Tibial nerve (tissue), 4 donors: ENCODE measurements at regions not wholly inside any gene's neighbourhood (a gene's known extent, or its start where the extent isn't known, plus 50 kb on each side); places are given as distances from the start of the nearest gene placed in this dataset.
"Not testable (repeated sequence)": the region's sequence is repeated elsewhere in the genome, so short reads cannot be mapped to it uniquely, and the experiment has no call there.

ENCODE experiments used
- DNase-seq, 2 donors: peaks; one replicate each; pipeline ENCODE4 v3.0.0-alpha.2; 2019; ENCODE audit warnings: low spot score in 2 of 2
- H3K27ac ChIP-seq, 4 donors: fragments of 200-600 bp; sonication (generic) in 3 of 4; one replicate each; pipeline ENCODE4 v1.5.1; 2017 to 2019; ENCODE audit warnings: mild to moderate bottlenecking in 1 of 4
- H3K27me3 ChIP-seq, 2 donors: fragments of 200-600 bp; sonication (generic) in 1 of 2; one replicate each; pipeline versions ENCODE4 v1.5.1 to v1.6.0; 2017 to 2019
- H3K36me3 ChIP-seq, 3 donors: fragments of 200-600 bp; sonication (generic); one replicate each; pipeline ENCODE4 v1.5.1; 2018 to 2019
- H3K4me1 ChIP-seq, 4 donors: fragments of 200-600 bp; sonication (generic) in 3 of 4; one replicate each; pipeline ENCODE4 v1.5.1; 2017 to 2019
- H3K4me3 ChIP-seq, 4 donors: fragments of 200-600 bp; sonication (generic) in 3 of 4; one replicate each; pipeline ENCODE4 v1.5.1; 2017 to 2019; ENCODE audit warnings: mild to moderate bottlenecking in 1 of 4, moderate library complexity in 1 of 4
- H3K9me3 ChIP-seq, 4 donors: fragments of 200-600 bp; sonication (generic) in 3 of 4; one replicate each; pipeline ENCODE4 v1.5.1; 2017 to 2019
- EP300 ChIP-seq, 2 donors: sonication (generic); formaldehyde crosslinking; IDR thresholded peaks; one replicate each; pipeline ENCODE4 v1.6.1; 2017; ENCODE audit warnings: antibody characterized with exemption in 2 of 2, mild to moderate bottlenecking in 1 of 2
- POLR2A ChIP-seq, 2 donors: fragments of 450-650 bp; IDR thresholded peaks; one replicate each; pipeline ENCODE4 v1.6.1; 2017; ENCODE audit warnings: antibody characterized with exemption in 2 of 2, mild to moderate bottlenecking in 2 of 2, moderate library complexity in 2 of 2
- WGBS, 2 donors: methylation state at CpG; one replicate each; pipeline ENCODE4 v1.1.5; 2018; 5-methylcytosine and 5-hydroxymethylcytosine counted together
- TF ChIP-seq, protein P1 (sequence below), 5 experiments: fragments of 200-600 bp in 3 of 5; fragments of 450-650 bp in 2 of 5; sonication (generic) in 3 of 5; IDR thresholded peaks; one replicate each; pipeline ENCODE4 v1.5.1; 2016 to 2019; ENCODE audit warnings: antibody characterized with exemption in 5 of 5, mild to moderate bottlenecking in 3 of 5, moderate library complexity in 2 of 5

DNA sequence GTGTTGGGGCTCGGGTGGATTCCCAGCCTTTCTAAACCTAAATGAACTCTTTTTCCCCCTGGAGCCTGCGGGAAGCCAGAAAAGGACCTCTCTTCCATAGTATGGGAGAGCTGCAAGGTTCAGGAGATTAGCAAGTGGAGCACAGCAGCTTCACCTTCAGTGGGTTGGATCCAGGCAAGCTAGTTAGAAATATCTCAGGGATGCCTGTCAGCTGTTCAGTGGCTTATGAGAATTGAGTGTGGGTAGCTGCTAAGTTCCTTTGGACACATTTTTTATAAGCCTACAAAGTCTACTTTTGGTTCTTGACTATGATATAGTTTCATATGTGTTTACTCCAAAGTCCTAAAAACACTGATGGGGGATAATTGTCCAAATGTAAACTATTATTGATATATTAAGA lies 642.1 kb downstream of the EPM2A start:
- H3K27me3 ChIP-seq, result no peaks in the 10 kb centered on the region
- no peaks in the 10 kb centered on the region for H3K4me1 ChIP-seq
- 84 to 96% methylated on average over 2 of the region's 2 CpGs for WGBS, 2 donors
- TF ChIP-seq POLR2A (IDR thresholded peaks at IDR 0.05) (no peak), EP300 (IDR thresholded peaks at IDR 0.05) (no peak)
- TF ChIP-seq, protein P1, sequence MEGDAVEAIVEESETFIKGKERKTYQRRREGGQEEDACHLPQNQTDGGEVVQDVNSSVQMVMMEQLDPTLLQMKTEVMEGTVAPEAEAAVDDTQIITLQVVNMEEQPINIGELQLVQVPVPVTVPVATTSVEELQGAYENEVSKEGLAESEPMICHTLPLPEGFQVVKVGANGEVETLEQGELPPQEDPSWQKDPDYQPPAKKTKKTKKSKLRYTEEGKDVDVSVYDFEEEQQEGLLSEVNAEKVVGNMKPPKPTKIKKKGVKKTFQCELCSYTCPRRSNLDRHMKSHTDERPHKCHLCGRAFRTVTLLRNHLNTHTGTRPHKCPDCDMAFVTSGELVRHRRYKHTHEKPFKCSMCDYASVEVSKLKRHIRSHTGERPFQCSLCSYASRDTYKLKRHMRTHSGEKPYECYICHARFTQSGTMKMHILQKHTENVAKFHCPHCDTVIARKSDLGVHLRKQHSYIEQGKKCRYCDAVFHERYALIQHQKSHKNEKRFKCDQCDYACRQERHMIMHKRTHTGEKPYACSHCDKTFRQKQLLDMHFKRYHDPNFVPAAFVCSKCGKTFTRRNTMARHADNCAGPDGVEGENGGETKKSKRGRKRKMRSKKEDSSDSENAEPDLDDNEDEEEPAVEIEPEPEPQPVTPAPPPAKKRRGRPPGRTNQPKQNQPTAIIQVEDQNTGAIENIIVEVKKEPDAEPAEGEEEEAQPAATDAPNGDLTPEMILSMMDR (IDR thresholded peaks at IDR 0.05), result no peak
- H3K27ac ChIP-seq, result no peak overlapping the region
- no peak overlapping the region for H3K4me3 ChIP-seq
- DNase-seq, result no peak
- H3K9me3 ChIP-seq, result peaks cover 0 to 17% (median 2%) of the 10 kb centered on the region in 4 donors
- no peaks in the 10 kb centered on the region for H3K36me3 ChIP-seq

DNA sequence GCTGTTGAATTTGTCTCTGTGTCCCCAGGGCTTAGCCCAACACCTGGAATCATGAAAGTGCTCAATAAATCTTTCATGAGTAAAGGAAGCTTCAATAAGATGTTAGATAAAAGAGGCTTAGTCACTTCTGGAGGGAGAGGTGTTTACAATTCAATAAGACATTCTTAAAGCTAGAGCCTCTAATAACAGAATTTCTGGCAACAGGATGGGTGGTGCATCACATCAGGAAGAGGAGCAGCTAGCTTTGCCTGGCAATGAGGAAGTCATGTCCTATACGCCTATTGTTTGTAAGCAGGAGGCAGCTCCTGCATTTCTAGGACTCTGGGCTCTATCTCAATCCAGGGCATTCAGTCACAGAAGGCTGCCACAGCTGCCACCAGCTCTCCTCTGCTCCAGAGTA lies 638.5 kb downstream of the EPM2A start:
- no peaks in the 10 kb centered on the region for H3K36me3 ChIP-seq
- 58% methylated on average over 1 of the region's 1 CpG for WGBS, 2 donors
- no peak overlapping the region for H3K27ac ChIP-seq
- TF ChIP-seq EP300 (IDR thresholded peaks at IDR 0.05) (no peak), POLR2A (IDR thresholded peaks at IDR 0.05) (no peak)
- TF ChIP-seq, protein P1 (IDR thresholded peaks at IDR 0.05), result no peak
- H3K9me3 ChIP-seq, result peaks cover 0 to 30% (median 3%) of the 10 kb centered on the region in 4 donors
- no peak overlapping the region for H3K4me3 ChIP-seq
- no peak for DNase-seq
- no peaks in the 10 kb centered on the region for H3K27me3 ChIP-seq
- no peaks in the 10 kb centered on the region for H3K4me1 ChIP-seq

DNA sequence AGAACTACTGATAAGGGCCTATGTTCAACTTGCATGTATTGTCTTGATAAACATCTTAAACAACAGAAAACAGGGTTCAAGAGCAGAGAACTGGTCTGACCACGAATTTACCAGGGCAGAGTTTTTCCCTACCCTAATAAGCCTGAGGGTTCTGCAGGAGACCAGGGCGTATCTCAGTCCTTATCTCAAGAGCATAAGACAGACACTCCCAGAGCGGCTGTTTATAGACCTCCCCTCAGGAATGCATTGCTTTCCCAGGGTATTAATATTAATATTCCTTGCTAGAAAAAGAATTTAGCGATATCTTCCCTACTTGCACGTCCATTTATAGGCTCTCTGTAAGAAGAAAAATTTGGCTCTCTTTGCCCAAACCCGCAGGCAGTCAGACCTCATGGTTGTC lies 637.2 kb downstream of the EPM2A start:
- not testable (repeated sequence) for H3K27ac ChIP-seq, H3K4me1 ChIP-seq, H3K4me3 ChIP-seq, H3K36me3 ChIP-seq, DNase-seq, H3K27me3 ChIP-seq
- WGBS, 2 donors, result 82 to 84% methylated on average over 6 of the region's 6 CpGs
- H3K9me3 ChIP-seq, result peaks cover 0 to 30% (median 3%) of the 10 kb centered on the region in 4 donors

DNA sequence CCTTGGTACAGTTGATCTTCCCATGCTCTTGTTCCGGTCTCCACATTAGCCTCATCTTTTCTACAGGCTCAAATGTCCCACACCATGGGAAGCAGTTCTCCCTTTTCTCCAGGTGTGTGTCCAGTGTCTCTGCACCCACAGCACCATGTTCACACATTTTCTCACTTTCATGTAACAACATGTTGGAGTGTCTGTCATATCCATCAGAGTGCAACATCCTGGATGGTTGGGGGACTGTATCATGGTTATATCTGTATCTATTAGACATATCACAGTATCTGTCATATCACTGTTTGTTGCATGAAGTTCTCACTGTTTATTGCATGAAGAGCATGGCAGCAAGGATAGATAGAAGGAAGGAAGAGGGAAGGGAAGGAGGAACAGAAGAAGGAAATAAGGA lies 635.6 kb downstream of the EPM2A start:
- no peak overlapping the region for H3K27ac ChIP-seq
- TF ChIP-seq POLR2A (IDR thresholded peaks at IDR 0.05) (no peak), EP300 (IDR thresholded peaks at IDR 0.05) (no peak)
- TF ChIP-seq, protein P1 (IDR thresholded peaks at IDR 0.05), result no peak
- H3K4me1 ChIP-seq, result no peaks in the 10 kb centered on the region
- H3K36me3 ChIP-seq, result no peaks in the 10 kb centered on the region
- WGBS, 2 donors, result 89 to 100% methylated on average over 1 of the region's 1 CpG
- no peaks in the 10 kb centered on the region for H3K27me3 ChIP-seq
- no peak for DNase-seq
- no peak overlapping the region for H3K4me3 ChIP-seq
- H3K9me3 ChIP-seq, result peaks cover 0 to 30% (median 3%) of the 10 kb centered on the region in 4 donors

DNA sequence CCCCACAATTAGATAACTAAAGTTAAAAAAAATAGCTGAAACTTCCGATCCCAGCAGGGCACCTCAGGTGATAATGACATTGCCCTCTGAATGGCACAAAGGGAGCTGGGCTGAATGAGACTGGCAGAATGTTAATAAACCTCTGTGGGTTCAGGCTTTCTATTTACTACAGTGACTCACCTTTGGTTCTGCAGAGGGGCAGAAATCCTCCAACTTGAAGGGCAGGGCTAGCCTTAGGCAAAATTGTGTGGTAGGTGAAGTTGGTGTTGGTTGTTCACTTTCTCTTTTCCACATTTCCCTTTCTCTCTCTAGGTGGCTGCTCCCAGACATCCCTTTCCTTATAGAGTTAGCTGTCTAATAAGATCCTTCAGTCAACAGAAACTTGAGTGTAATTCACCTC lies 625.2 kb downstream of the EPM2A start:
- H3K4me1 ChIP-seq, result peaks cover 0 to under 1% (median 0%) of the 10 kb centered on the region in 4 donors
- H3K9me3 ChIP-seq, result no peaks in the 10 kb centered on the region
- H3K27me3 ChIP-seq, result no peaks in the 10 kb centered on the region
- TF ChIP-seq, protein P1 (IDR thresholded peaks at IDR 0.05), result no peak
- TF ChIP-seq EP300 (IDR thresholded peaks at IDR 0.05), result no peak
- DNase-seq, result no peak
- H3K27ac ChIP-seq, result no peak overlapping the region
- WGBS, 2 donors, result 76 to 93% methylated on average over 1 of the region's 1 CpG
- H3K4me3 ChIP-seq, result no peak overlapping the region
- H3K36me3 ChIP-seq, result no peaks in the 10 kb centered on the region

DNA sequence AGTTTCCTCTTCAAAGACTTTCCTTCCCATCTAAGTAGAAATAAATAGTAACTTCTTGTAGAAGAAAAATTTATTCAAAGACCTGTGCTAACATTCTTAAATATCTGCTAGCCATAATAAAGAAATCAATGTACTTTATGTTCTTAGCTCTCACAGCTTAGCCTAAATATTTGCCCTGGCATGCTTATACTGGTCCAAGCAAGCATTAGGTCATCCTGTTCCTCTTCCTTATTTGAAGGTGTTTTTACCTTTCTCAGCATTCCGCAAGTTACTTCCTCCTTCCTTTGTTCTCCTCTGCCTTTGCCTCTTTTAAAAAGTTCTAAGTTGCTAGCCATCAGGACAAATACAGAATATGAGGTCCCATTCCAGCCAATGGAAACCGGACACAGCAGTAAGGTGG lies 623.9 kb downstream of the EPM2A start:
- H3K27ac ChIP-seq, H3K4me1 ChIP-seq, H3K4me3 ChIP-seq, H3K9me3 ChIP-seq, H3K36me3 ChIP-seq, DNase-seq, H3K27me3 ChIP-seq: not testable (repeated sequence)
- 94 to 96% methylated on average over 2 of the region's 2 CpGs for WGBS, 2 donors
